SK-N-SH treated with all-trans-retinoic acid at 6 μM for 48 hours (cell line): ENCODE measurements at regions not wholly inside any gene's neighbourhood (a gene's known extent, or its start where the extent isn't known, plus 50 kb on each side); places are given as distances from the start of the nearest gene placed in this dataset.

ENCODE experiments used
- ATAC-seq: fragments of 200-7000 bp; cut with Tn5 transposase; 3 replicates; pipeline ENCODE4 v1.9.1; 2020; ENCODE audit warnings: mild to moderate bottlenecking, moderate library complexity
- ARNTL ChIP-seq: fragments of 450-650 bp; formaldehyde crosslinking; IDR thresholded peaks from 2 replicates; pipeline ENCODE4 v1.5.0; 2020; ENCODE audit warnings: low read depth, mild to moderate bottlenecking, moderate library complexity, borderline replicate concordance
- BACH2 ChIP-seq: fragments of 250-450 bp; sonication (Bioruptor Pico); IDR thresholded peaks from 2 replicates; pipeline ENCODE4 v1.9.0; 2021; ENCODE audit warnings: mild to moderate bottlenecking, borderline replicate concordance
- CREB5 ChIP-seq: fragments of 250-450 bp; sonication (Bioruptor Pico); IDR thresholded peaks from 2 replicates; pipeline ENCODE4 v1.5.1; 2020; ENCODE audit warnings: low read depth, mild to moderate bottlenecking, moderate library complexity
- CSDC2 ChIP-seq: fragments of 250-450 bp; sonication (Bioruptor Pico); IDR thresholded peaks from 2 replicates; pipeline ENCODE4 v1.5.0; 2020; ENCODE audit warnings: mild to moderate bottlenecking, moderate library complexity
- GLIS3 ChIP-seq: fragments of 250-450 bp; sonication (Bioruptor Pico); IDR thresholded peaks from 2 replicates; pipeline ENCODE4 v1.5.0; 2020; ENCODE audit warnings: mild to moderate bottlenecking, moderate library complexity
- ISL1 ChIP-seq: fragments of 250-450 bp; sonication (Bioruptor Pico); IDR thresholded peaks from 2 replicates; pipeline ENCODE4 v2.1.2; 2022; ENCODE audit warnings: mild to moderate bottlenecking, moderate library complexity
- OSR1 ChIP-seq: fragments of 250-450 bp; sonication (Bioruptor Pico); IDR thresholded peaks from 2 replicates; pipeline ENCODE4 v1.8.0; 2022; ENCODE audit warnings: moderate library complexity, mild to moderate bottlenecking, inconsistent platforms
- POU6F1 ChIP-seq: fragments of 250-450 bp; sonication (Bioruptor Pico); IDR thresholded peaks from 2 replicates; pipeline ENCODE4 v1.8.0; 2021; ENCODE audit warnings: low read depth, mild to moderate bottlenecking, moderate library complexity, borderline replicate concordance
- PPARA ChIP-seq: fragments of 250-450 bp; sonication (Bioruptor Pico); IDR thresholded peaks from 2 replicates; pipeline ENCODE4 v1.5.0; 2020; ENCODE audit warnings: mild to moderate bottlenecking, borderline replicate concordance
- RARB ChIP-seq: fragments of 250-450 bp; sonication (Bioruptor Pico); IDR thresholded peaks from 2 replicates; pipeline ENCODE4 v1.8.0; 2021; ENCODE audit warnings: mild to moderate bottlenecking, moderate library complexity
- SNAI2 ChIP-seq: fragments of 250-450 bp; sonication (Bioruptor Pico); IDR thresholded peaks from 2 replicates; pipeline ENCODE4 v1.5.0; 2020; ENCODE audit warnings: mild to moderate bottlenecking, moderate library complexity
- TCF4 ChIP-seq: fragments of 250-450 bp; sonication (Bioruptor Pico); IDR thresholded peaks from 2 replicates; pipeline ENCODE4 v1.8.0; 2021; ENCODE audit warnings: mild to moderate bottlenecking, moderate library complexity, borderline replicate concordance
- TOX ChIP-seq: fragments of 250-450 bp; sonication (Bioruptor Pico); IDR thresholded peaks from 2 replicates; pipeline ENCODE4 v1.8.0; 2021; ENCODE audit warnings: mild to moderate bottlenecking, moderate library complexity, borderline replicate concordance
- TSHZ2 ChIP-seq: fragments of 250-450 bp; sonication (Bioruptor Pico); IDR thresholded peaks from 2 replicates; pipeline ENCODE4 v1.5.0; 2020; ENCODE audit warnings: mild to moderate bottlenecking, moderate library complexity
- ZC3H10 ChIP-seq: fragments of 250-450 bp; sonication (Bioruptor Pico); IDR thresholded peaks from 2 replicates; pipeline ENCODE4 v1.5.1; 2021; ENCODE audit warnings: mild to moderate bottlenecking, moderate library complexity
- ZFP3 ChIP-seq: fragments of 250-450 bp; sonication (Bioruptor Pico); IDR thresholded peaks from 2 replicates; pipeline ENCODE4 v1.5.0; 2020; ENCODE audit warnings: mild to moderate bottlenecking, moderate library complexity
- ZFP30 ChIP-seq: fragments of 450-650 bp; formaldehyde crosslinking; IDR thresholded peaks from 2 replicates; pipeline ENCODE4 v1.5.0; 2022; ENCODE audit warnings: mild to moderate bottlenecking, moderate library complexity
- ZNF565 ChIP-seq: fragments of 450-650 bp; formaldehyde crosslinking; conservative IDR thresholded peaks from 2 replicates; pipeline ENCODE4 v1.5.0; 2020; ENCODE audit warnings: low read depth, mild to moderate bottlenecking, moderate library complexity
- ZNF70 ChIP-seq: fragments of 450-650 bp; formaldehyde crosslinking; IDR thresholded peaks from 2 replicates; pipeline ENCODE4 v1.5.0; 2020; ENCODE audit warnings: mild to moderate bottlenecking, moderate library complexity
- TF ChIP-seq, protein P1 (sequence below): fragments of 250-450 bp; sonication (Bioruptor Pico); IDR thresholded peaks from 2 replicates; pipeline ENCODE4 v1.5.1; 2021; ENCODE audit warnings: mild to moderate bottlenecking, moderate library complexity
- TF ChIP-seq, protein P2 (sequence below): fragments of 250-450 bp; sonication (Bioruptor Pico); IDR thresholded peaks from 2 replicates; pipeline ENCODE4 v1.8.0; 2020; ENCODE audit warnings: mild to moderate bottlenecking, moderate library complexity, borderline replicate concordance

- no peak for ATAC-seq
- TF ChIP-seq TSHZ2: no peak
- no peak for TF ChIP-seq ARNTL (CRISPR knock-in tag)
- TF ChIP-seq TCF4 (CRISPR knock-in tag): no peak
- TF ChIP-seq, protein P1, sequence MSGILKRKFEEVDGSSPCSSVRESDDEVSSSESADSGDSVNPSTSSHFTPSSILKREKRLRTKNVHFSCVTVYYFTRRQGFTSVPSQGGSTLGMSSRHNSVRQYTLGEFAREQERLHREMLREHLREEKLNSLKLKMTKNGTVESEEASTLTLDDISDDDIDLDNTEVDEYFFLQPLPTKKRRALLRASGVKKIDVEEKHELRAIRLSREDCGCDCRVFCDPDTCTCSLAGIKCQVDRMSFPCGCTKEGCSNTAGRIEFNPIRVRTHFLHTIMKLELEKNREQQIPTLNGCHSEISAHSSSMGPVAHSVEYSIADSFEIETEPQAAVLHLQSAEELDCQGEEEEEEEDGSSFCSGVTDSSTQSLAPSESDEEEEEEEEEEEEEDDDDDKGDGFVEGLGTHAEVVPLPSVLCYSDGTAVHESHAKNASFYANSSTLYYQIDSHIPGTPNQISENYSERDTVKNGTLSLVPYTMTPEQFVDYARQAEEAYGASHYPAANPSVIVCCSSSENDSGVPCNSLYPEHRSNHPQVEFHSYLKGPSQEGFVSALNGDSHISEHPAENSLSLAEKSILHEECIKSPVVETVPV (CRISPR knock-in tag): no peak
- no peak for TF ChIP-seq CREB5
- TF ChIP-seq TOX (CRISPR knock-in tag): no peak
- TF ChIP-seq GLIS3 (CRISPR knock-in tag): no peak
- TF ChIP-seq ZNF565 (CRISPR knock-in tag): no peak
- TF ChIP-seq POU6F1: no peak
- no peak for TF ChIP-seq ZFP30 (CRISPR knock-in tag)
- TF ChIP-seq ZFP3 (CRISPR knock-in tag): no peak
- no peak for TF ChIP-seq BACH2 (CRISPR knock-in tag)
- TF ChIP-seq OSR1 (CRISPR knock-in tag): no peak
- TF ChIP-seq ZNF70 (CRISPR knock-in tag): no peak
- TF ChIP-seq RARB (CRISPR knock-in tag): no peak
- TF ChIP-seq ZC3H10: no peak
- TF ChIP-seq, protein P2, sequence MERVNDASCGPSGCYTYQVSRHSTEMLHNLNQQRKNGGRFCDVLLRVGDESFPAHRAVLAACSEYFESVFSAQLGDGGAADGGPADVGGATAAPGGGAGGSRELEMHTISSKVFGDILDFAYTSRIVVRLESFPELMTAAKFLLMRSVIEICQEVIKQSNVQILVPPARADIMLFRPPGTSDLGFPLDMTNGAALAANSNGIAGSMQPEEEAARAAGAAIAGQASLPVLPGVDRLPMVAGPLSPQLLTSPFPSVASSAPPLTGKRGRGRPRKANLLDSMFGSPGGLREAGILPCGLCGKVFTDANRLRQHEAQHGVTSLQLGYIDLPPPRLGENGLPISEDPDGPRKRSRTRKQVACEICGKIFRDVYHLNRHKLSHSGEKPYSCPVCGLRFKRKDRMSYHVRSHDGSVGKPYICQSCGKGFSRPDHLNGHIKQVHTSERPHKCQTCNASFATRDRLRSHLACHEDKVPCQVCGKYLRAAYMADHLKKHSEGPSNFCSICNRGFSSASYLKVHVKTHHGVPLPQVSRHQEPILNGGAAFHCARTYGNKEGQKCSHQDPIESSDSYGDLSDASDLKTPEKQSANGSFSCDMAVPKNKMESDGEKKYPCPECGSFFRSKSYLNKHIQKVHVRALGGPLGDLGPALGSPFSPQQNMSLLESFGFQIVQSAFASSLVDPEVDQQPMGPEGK (CRISPR knock-in tag): no peak
- TF ChIP-seq CSDC2 (CRISPR knock-in tag): no peak
- TF ChIP-seq ISL1 (CRISPR knock-in tag): no peak
Observed at GRCh38 chr9:84460695-84461094, 120.1 kb upstream of the SLC28A3 start.

- TF ChIP-seq TCF4 (CRISPR knock-in tag) (no peak), RARB (CRISPR knock-in tag) (no peak), CSDC2 (CRISPR knock-in tag) (no peak)
- TF ChIP-seq, protein P1 (CRISPR knock-in tag): no peak
- TF ChIP-seq, all 23 proteins: peak for 0
Observed at GRCh38 chr9:84463272-84463671, 122.7 kb upstream of the SLC28A3 start.

DNA sequence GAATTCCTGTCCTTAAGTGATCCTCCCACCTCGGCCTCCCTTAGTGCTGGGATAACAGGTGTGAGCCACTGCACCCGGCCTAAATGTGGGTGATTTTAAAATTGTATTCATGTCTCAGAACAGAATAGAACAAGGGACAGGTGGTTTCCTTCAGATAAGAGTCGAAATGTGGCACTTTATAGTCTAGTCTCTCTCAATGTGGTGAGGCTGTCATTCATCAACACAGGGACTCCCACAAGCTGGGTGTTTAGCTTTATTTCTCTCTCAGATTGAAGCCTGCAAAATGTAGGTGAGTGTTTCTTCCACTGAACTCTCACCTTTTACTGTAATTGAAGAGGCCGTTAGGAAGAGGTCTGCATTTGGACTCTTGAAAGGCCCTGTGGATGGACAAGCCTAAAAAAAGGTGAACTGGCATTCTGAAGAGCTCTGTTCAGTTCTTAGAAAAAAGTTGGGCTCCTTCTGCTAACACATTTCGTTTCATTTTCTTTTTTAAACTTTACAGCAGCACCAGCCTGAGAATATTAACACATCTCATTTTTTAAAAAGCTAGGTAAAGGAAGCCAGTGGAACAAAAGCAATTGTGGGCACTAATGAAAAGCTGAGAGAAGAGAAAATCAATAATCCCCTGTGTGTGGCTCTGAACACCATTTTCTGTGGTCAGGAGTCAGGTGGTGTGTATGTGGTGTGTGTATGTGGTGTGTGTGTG, 126.2 kb upstream of the SLC28A3 start:
- no peak for ATAC-seq
- TF ChIP-seq TOX (CRISPR knock-in tag) (no peak), ARNTL (CRISPR knock-in tag) (no peak), SNAI2 (CRISPR knock-in tag) (no peak), ISL1 (CRISPR knock-in tag) (no peak), PPARA (CRISPR knock-in tag) (no peak), ZNF70 (CRISPR knock-in tag) (no peak), GLIS3 (CRISPR knock-in tag) (no peak), POU6F1 (no peak), TCF4 (CRISPR knock-in tag) (no peak)
- TF ChIP-seq, protein P2 (CRISPR knock-in tag): no peak

More at GRCh38 chr9:84463272-84463671, 122.7 kb upstream of the SLC28A3 start:
- ATAC-seq: no peak
